H1 (cell line): ENCODE measurements at regions not wholly inside any gene's neighbourhood (a gene's known extent, or its start where the extent isn't known, plus 50 kb on each side); places are given as distances from the start of the nearest gene placed in this dataset.

Experiments used
- CTCF ChIA-PET: fragments of 300-600 bp; sonication (Branson Sonifier 250); formaldehyde crosslinking; loops from one replicate; lab custom pipeline; 2021; ENCODE audit not compliant: partially characterized antibody; lab: Charles Lee
- POLR2A ChIA-PET: fragments of 300-600 bp; sonication (Branson Sonifier 250); formaldehyde crosslinking; loops from one replicate; lab custom pipeline; 2021; ENCODE audit warnings: inconsistent platforms; ENCODE audit not compliant: partially characterized antibody; lab: Charles Lee
- DNase-seq, 2 experiments: peaks; one replicate each; pipeline versions ENCODE4 v3.0.0 to v3.0.0-alpha.2; 2010 to 2022; ENCODE audit warnings: low spot score in 2 of 2, low read depth in 1 of 2, mixed read lengths in 1 of 2
- FAIRE-seq: peaks from 2 replicates; lab custom pipeline; 2011; peaks lifted over from hg19 to GRCh38; lab: Jason Lieb, UNC
- H2AFZ ChIP-seq: 2 replicates; pipeline ENCODE4 v1.8.1; 2012; ENCODE audit warnings: low read length, inconsistent platforms
- H2AK5ac ChIP-seq: 2 replicates; pipeline ENCODE4 v1.6.1; 2013; ENCODE audit warnings: low read depth, low read length
- H2BK120ac ChIP-seq: replicated peaks from 2 replicates; pipeline ENCODE3; 2013; ENCODE audit warnings: low read depth, low read length, inconsistent platforms
- H2BK12ac ChIP-seq: 2 replicates; pipeline ENCODE4 v1.6.1; 2013; ENCODE audit warnings: low read depth, low read length
- H2BK15ac ChIP-seq: 2 replicates; pipeline ENCODE4 v1.6.1; 2013; ENCODE audit warnings: low read length
- H2BK20ac ChIP-seq: 2 replicates; pipeline ENCODE4 v1.6.1; 2013; ENCODE audit warnings: low read length
- H2BK5ac ChIP-seq: 2 replicates; pipeline ENCODE4 v1.6.1; 2013; ENCODE audit warnings: low read depth, low read length
- H3K14ac ChIP-seq: 2 replicates; pipeline ENCODE4 v1.6.1; 2013; ENCODE audit warnings: inconsistent platforms; ENCODE audit not compliant: insufficient read length
- H3K18ac ChIP-seq: 2 replicates; pipeline ENCODE4 v1.6.1; 2013; ENCODE audit warnings: low read length; ENCODE audit errors: extremely low read depth
- H3K23ac ChIP-seq: 2 replicates; pipeline ENCODE4 v1.6.1; 2013; ENCODE audit warnings: inconsistent platforms; ENCODE audit not compliant: insufficient read length
- H3K23me2 ChIP-seq: 2 replicates; pipeline ENCODE4 v1.6.1; 2013; ENCODE audit warnings: low read depth, low read length
- H3K27ac ChIP-seq: 2 replicates; pipeline ENCODE4 v1.6.1; 2011; ENCODE audit warnings: low read depth, low read length, inconsistent platforms
- H3K27me3 ChIP-seq, 4 experiments: replicated peaks in 1 of 4; 1 replicate in 1 of 4; 2 replicates in 3 of 4; pipeline versions ENCODE4 v1.6.1 to v1.8.1; 2011 to 2013; ENCODE audit warnings: low read length in 3 of 4, mild to moderate bottlenecking in 3 of 4, inconsistent platforms in 2 of 4, mixed read lengths in 2 of 4, moderate library complexity in 1 of 4; ENCODE audit not compliant: control insufficient read depth in 3 of 4, insufficient read depth in 3 of 4; ENCODE audit errors: extremely low read depth in 1 of 4
- H3K36me3 ChIP-seq, 4 experiments: 2 replicates each; pipeline versions ENCODE4 v1.6.1 to v1.8.1; 2011 to 2013; ENCODE audit warnings: mild to moderate bottlenecking in 4 of 4, low read length in 3 of 4, moderate library complexity in 2 of 4, control low read depth in 1 of 4, inconsistent platforms in 1 of 4; ENCODE audit not compliant: insufficient read depth in 4 of 4, control insufficient read depth in 2 of 4
- H3K4ac ChIP-seq: replicated peaks from 2 replicates; pipeline ENCODE3; 2013; ENCODE audit warnings: low read length, low read depth, mixed read lengths, inconsistent platforms; ENCODE audit not compliant: insufficient read length
- H3K4me1 ChIP-seq, 4 experiments: replicated peaks in 1 of 4; 1 replicate in 1 of 4; 2 replicates in 3 of 4; pipeline versions ENCODE4 v1.6.1 to v1.8.1; 2011 to 2013; ENCODE audit warnings: low read length in 3 of 4, inconsistent platforms in 2 of 4, mixed read lengths in 1 of 4; ENCODE audit not compliant: insufficient read depth in 4 of 4, control insufficient read depth in 3 of 4
- H3K4me2 ChIP-seq, 2 experiments: 2 replicates each; pipeline versions ENCODE4 v1.6.1 to v1.8.1; 2011 to 2013; ENCODE audit warnings: low read depth in 2 of 2, low read length in 2 of 2, control low read depth in 1 of 2, inconsistent platforms in 1 of 2, mild to moderate bottlenecking in 1 of 2; ENCODE audit not compliant: insufficient read depth in 1 of 2
- H3K4me3 ChIP-seq, 4 experiments: fragments of 200-600, 300-600 bp in 1 of 4; sonication (generic), shearing (Covaris generic), sonication (Bioruptor Twin) in 1 of 4; 2 replicates each; pipeline versions ENCODE4 v1.5.1 to v1.8.1; 2011 to 2016; ENCODE audit warnings: low read length in 4 of 4, low read depth in 3 of 4, control low read depth in 2 of 4, inconsistent platforms in 2 of 4, mild to moderate bottlenecking in 2 of 4, mixed read lengths in 1 of 4, moderate library complexity in 1 of 4; ENCODE audit not compliant: insufficient read depth in 2 of 4; ENCODE audit errors: extremely low read depth in 1 of 4
- H3K56ac ChIP-seq: replicated peaks from 2 replicates; pipeline ENCODE3; 2013; ENCODE audit warnings: low read depth, mild to moderate bottlenecking, mixed read lengths, low read length, inconsistent platforms; ENCODE audit not compliant: insufficient read length
- H3K79me1 ChIP-seq: 2 replicates; pipeline ENCODE4 v1.6.1; 2013; ENCODE audit warnings: low read depth, low read length, control low read depth
- H3K79me2 ChIP-seq, 2 experiments: 2 replicates each; pipeline versions ENCODE4 v1.6.1 to v1.8.1; 2012 to 2013; ENCODE audit warnings: low read length in 2 of 2, mild to moderate bottlenecking in 2 of 2, inconsistent platforms in 1 of 2; ENCODE audit not compliant: insufficient read depth in 2 of 2, control insufficient read depth in 1 of 2
- H3K9ac ChIP-seq, 4 experiments: replicated peaks in 1 of 4; 1 replicate in 1 of 4; 2 replicates in 3 of 4; pipeline versions ENCODE4 v1.6.1 to v1.8.1; 2011 to 2013; ENCODE audit warnings: low read depth in 3 of 4, low read length in 3 of 4, control low read depth in 2 of 4, mild to moderate bottlenecking in 2 of 4, moderate library complexity in 2 of 4, inconsistent platforms in 1 of 4; ENCODE audit errors: extremely low read depth in 1 of 4
- H3K9me3 ChIP-seq, 2 experiments: 2 replicates each; pipeline versions ENCODE4 v1.6.1 to v1.8.1; 2012 to 2013; ENCODE audit warnings: mild to moderate bottlenecking in 2 of 2, moderate library complexity in 2 of 2, control low read depth in 1 of 2, inconsistent platforms in 1 of 2, low read depth in 1 of 2, low read length in 1 of 2, mixed read lengths in 1 of 2; ENCODE audit not compliant: insufficient read depth in 2 of 2
- H4K20me1 ChIP-seq, 2 experiments: replicated peaks in 1 of 2; 2 replicates each; pipeline versions ENCODE3 to v1.8.1; 2011 to 2013; ENCODE audit warnings: inconsistent platforms in 2 of 2, low read length in 2 of 2, mild to moderate bottlenecking in 1 of 2; ENCODE audit not compliant: insufficient read depth in 2 of 2, control insufficient read depth in 1 of 2
- H4K5ac ChIP-seq: 2 replicates; pipeline ENCODE4 v1.6.1; 2013; ENCODE audit warnings: low read length, low read depth, mixed read lengths, inconsistent platforms; ENCODE audit not compliant: insufficient read length
- H4K8ac ChIP-seq: 2 replicates; pipeline ENCODE4 v1.8.0; 2013; ENCODE audit warnings: mild to moderate bottlenecking, moderate library complexity, low read length, inconsistent platforms; ENCODE audit not compliant: insufficient read depth; ENCODE audit errors: extremely low read depth
- H4K91ac ChIP-seq: replicated peaks from 2 replicates; pipeline ENCODE3; 2013; ENCODE audit warnings: low read length, mixed read lengths, inconsistent platforms; ENCODE audit not compliant: insufficient read length
- FOSL1 ChIP-seq: IDR thresholded peaks from 2 replicates; pipeline ENCODE4 v1.6.1; 2011; ENCODE audit warnings: mild to moderate bottlenecking, low read depth, low read length, moderate library complexity; ENCODE audit not compliant: insufficient read depth
- SUZ12 ChIP-seq: fragments of 200-600 bp; sonication (generic); IDR thresholded peaks from 2 replicates; pipeline ENCODE4 v1.6.1; 2012; ENCODE audit warnings: mild to moderate bottlenecking, inconsistent platforms, low read length, moderate library complexity, mixed read lengths
- TCF12 ChIP-seq: IDR thresholded peaks from 2 replicates; pipeline ENCODE4 v1.6.1; 2011; ENCODE audit warnings: low read depth, mild to moderate bottlenecking, low read length
- WGBS, 2 experiments: shearing (Covaris generic) in 1 of 2; methylation state at CpG; one replicate each; pipeline versions ENCODE4 v1.1.6 to v1.1.7; 2013 to 2015; ENCODE audit warnings: low lambda C conversion rate in 2 of 2, mixed read lengths in 2 of 2, inconsistent platforms in 1 of 2, low coverage in 1 of 2, missing lambda C conversion rate in 1 of 2; ENCODE audit not compliant: insufficient replicate concordance in 2 of 2, insufficient coverage in 1 of 2, insufficient read length in 1 of 2; ENCODE audit errors: extremely low coverage in 1 of 2, missing lambda C conversion rate in 1 of 2; 5-methylcytosine and 5-hydroxymethylcytosine counted together

DNA sequence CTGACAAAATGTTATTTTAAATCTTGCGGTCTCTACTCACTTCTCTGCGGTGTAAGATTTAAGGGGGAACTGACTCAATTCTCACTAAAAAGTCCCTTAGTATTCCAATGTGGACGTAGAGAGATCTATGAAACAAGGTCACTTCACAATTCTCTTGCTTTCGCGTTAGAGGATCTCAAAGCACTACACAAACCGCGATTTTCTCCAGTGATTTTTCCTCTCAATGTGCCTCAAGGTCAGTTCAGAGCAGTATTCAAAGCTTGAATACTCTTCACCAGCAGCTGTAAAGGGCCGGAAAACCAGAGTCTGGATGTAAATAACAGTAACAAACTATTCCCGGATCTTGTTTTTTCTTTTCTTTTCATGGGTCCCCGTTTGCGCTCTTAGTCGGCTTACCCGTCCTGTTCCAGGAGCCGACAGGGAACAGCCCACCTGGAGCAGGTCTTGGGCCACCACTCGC, 128.2 kb downstream of the TMEM161B start:
- peak; percentile 58 for FAIRE-seq

More for the DNA sequence above, 128.2 kb downstream of the TMEM161B start:
- H4K8ac ChIP-seq = no peak overlapping the region
- H2BK120ac ChIP-seq = no peak overlapping the region
- H3K14ac ChIP-seq = no peak overlapping the region
- ChIA-PET CTCF (interaction anchor here (0.7 to 1.6 kb wide), 6 partner anchors 352 to 556 kb away, joined by 3 to 5 read pairs (median 4); no protein-coding TSS in a partner anchor), POLR2A (no interaction called here)
- peaks cover 6 to 26% (median 15%) of the 10 kb centered on the region in 4 experiments for H3K4me1 ChIP-seq
- no peak overlapping the region for H3K23ac ChIP-seq
- no peak overlapping the region for H2AK5ac ChIP-seq
- 0 out of 2 replicates have a peak, but pooled peaks have one; percentile 24 for TF ChIP-seq SUZ12
- 0 out of 2 replicates have a peak, but pooled peaks have one; percentile 57 for TF ChIP-seq TCF12
- TF ChIP-seq FOSL1 = no peak
- peaks cover 24 to 51% (median 44%) of the 10 kb centered on the region in 4 experiments for H3K27me3 ChIP-seq
- no peak overlapping the region for H3K4ac ChIP-seq
- peaks cover 2 to 4% of the 10 kb centered on the region in 2 experiments for H4K20me1 ChIP-seq
- peaks cover 10% of the 10 kb centered on the region for H3K23me2 ChIP-seq
- peak overlapping the region; percentile 52 to 69 (median 62); a peak in 7 of 8 replicates for H3K4me3 ChIP-seq
- H3K18ac ChIP-seq = no peak overlapping the region
- H3K9ac ChIP-seq = no peak overlapping the region
- H3K36me3 ChIP-seq = no peaks in the 10 kb centered on the region
- H4K5ac ChIP-seq = no peak overlapping the region
- no peak overlapping the region for H2BK5ac ChIP-seq
- H4K91ac ChIP-seq = no peak overlapping the region
- H2BK12ac ChIP-seq = no peak overlapping the region
- H3K27ac ChIP-seq = no peak overlapping the region
- no peak overlapping the region for H3K56ac ChIP-seq
- H2BK15ac ChIP-seq = no peak overlapping the region
- peak overlapping the region; percentile 69 to 78 for H3K4me2 ChIP-seq
- no peaks in the 10 kb centered on the region for H3K9me3 ChIP-seq
- H2AFZ ChIP-seq = peak overlapping the region; percentile 89; the same call in 1 of the 2 replicates
- H3K79me1 ChIP-seq = no peaks in the 10 kb centered on the region
- 12% methylated on average over 15 of the region's 15 CpGs; no CpG with 5 or more reads in 1 of the 2 experiments for WGBS, 2 experiments
- H2BK20ac ChIP-seq = no peak overlapping the region
- H3K79me2 ChIP-seq = no peaks in the 10 kb centered on the region
- peak; percentile 38 to 82 for DNase-seq
